Glomerular endothelial cell (primary cell): ENCODE measurements at regions not wholly inside any gene's neighbourhood (a gene's known extent, or its start where the extent isn't known, plus 50 kb on each side); places are given as distances from the start of the nearest gene placed in this dataset.

Experiments used
- DNase-seq: peaks from one replicate; pipeline ENCODE4 v3.0.0-alpha.2; 2011; ENCODE audit warnings: low read depth, low spot score; ENCODE audit errors: extremely low read depth

DNA sequence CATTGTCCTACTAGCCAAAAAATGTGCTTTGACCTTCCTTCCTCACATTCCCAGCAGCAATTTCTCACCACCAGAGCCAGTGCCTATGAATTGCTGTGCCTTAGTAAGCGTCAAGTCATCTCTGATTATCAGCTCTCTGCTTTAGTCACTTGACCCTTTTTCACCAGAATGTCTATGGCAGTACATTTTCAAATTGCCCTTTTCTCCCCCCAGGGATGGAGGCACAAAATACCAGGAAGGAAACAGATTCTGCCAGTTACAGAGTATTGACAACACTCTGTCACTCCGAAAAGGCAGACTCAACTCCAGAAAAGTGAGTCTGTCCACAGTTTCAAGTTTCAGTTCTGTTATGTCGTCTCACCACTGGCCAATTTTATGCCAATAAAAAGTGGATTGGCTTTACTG, 167.4 kb downstream of the TNFSF18 start:
- no peak for DNase-seq

DNA sequence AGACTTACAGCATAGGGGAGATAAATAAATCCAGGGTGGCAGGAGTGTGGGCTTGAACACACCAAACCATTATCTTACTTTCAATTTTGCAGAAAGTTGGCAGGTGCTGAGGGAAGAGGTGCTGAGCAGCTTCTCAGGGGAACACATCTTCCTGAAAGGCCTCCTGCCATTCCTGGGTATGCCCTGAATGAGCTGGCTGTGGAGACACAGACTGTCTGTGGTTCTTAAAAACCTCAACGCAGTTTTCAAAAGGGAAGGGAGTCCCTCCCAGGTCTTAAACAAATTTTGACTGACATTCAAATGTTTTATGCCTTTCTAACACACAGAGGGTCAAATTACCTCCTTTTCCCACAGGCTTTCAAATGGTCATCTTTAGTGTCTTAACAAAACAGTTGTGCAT, 166.9 kb downstream of the TNFSF18 start:
- DNase-seq, result no peak

DNA sequence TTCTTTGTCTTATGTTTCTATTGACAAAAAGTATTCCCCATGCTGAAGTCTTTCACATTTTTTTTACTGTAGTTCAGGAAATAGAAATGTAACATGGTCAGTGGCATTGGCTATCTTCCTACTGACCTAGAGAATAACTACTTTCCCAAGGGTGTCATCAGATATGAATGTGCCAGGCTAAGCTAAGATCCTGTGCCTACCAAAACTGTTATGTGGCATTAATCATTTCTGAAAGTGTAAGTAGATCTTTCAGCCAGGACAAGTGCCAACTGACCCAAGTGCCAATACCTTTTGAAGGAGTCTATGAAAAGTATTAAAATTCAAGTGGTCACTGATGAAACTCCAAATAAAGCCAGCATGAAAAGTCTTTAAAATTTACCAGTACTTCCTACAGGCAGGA, 165.3 kb downstream of the TNFSF18 start:
- no peak for DNase-seq

DNA sequence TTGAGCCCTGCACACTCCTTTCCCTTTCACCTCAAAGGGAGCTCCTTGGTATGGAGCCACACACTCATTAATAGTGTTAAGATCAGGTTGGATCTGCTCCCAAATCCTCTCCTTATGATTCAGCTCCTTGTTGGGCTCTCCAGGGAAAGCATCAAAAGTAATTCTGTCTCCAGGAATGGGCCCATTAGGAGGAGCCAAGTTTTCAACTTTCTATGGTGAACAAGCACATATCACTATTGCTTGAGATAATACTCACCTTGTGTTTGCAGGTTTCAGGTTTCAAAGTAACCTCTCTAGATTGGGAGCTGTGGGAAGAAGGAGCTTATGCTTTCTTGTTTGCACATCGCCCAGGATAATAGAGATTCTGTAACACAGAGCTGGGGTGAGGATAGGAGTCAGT, 164.8 kb downstream of the TNFSF18 start:
- DNase-seq, result no peak

DNA sequence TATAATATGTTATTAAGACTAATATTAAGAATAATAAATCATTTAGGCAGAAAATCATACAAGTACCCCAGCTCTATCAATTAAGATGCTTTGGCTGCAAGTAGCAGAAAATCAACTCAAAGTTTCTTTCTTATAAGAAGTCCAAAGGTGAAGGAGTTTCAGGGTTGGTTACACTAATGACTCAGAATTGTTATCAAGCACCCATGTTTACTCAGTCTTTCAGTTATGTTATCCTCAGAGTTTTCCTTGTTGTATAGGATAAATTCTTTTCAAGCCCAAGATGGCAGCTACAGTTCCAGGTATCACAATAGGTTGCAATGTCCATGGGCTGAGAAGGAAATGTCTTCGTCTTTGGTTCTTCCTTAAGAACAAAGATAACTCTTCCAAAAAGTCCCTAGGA, 163.6 kb downstream of the TNFSF18 start:
- DNase-seq, result no peak

- DNase-seq, result no peak
These were observed 157.4 kb downstream of the TNFSF18 start for GRCh38 chr1:172893146-172893841.

- DNase-seq, result no peak
These were observed 156.2 kb downstream of the TNFSF18 start for GRCh38 chr1:172894349-172895049.

DNA sequence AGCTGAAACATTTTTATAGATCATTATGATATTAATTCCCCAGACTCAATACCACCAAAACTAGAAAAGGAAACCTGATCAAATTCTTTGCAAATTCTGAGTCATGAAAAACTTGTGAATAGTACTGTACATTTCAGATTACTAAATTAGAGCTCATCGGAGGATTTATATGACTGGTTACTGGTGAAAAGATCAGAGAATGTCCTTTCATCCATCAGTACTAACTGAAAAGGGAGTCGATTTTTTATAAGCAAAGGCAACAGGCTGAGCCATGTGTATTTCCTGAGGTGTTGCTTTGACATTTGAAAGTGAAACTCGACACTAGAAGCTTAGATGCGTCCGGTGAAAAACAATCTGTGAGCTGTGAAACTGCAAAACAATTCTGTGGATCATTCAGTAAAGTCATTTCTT, 155.7 kb downstream of the TNFSF18 start:
- DNase-seq, result no peak

- no peak for DNase-seq
These were observed 155.0 kb downstream of the TNFSF18 start for GRCh38 chr1:172895761-172896160.

- DNase-seq, result no peak
These were observed 153.0 kb downstream of the TNFSF18 start for GRCh38 chr1:172897738-172898137.

DNA sequence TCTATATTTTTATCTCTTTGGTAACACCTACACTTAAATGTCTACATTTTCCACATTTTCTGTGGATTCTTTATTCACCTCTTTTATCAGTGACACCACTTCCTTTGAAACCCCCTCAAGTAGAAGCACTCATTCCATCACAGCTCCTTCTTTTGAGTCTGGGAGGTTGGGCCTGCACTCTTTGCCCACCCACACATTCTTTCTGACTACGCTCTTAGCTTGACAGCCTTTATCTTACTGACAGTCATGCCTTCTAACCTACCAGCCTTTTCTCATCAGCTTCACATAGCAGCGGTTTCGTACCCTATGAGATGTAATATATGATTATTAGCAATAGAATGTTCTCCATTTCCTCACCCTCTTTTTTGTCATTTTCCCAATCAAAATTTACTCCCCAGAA, 151.9 kb downstream of the TNFSF18 start:
- DNase-seq, result no peak

- DNase-seq, result no peak
These were observed 150.3 kb downstream of the TNFSF18 start for GRCh38 chr1:172900376-172900997.

DNA sequence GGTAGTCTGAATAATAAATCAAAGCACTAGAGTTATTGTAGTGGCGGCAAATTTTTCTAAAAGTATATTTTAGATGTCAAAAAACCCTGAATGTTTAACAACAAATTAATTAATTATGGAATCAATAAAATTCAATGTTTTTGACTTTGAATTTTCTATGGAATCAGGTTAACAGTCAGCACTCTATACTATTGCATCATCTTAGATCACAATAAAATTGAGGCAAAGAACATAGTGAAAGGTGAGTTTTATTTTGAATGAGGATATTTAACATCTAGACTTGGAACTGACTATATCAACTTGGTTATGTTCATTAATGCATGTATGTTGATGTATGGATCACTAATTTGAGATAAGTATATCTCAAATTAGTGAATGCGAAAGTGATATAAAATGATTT, 148.5 kb downstream of the TNFSF18 start:
- DNase-seq, result no peak

DNA sequence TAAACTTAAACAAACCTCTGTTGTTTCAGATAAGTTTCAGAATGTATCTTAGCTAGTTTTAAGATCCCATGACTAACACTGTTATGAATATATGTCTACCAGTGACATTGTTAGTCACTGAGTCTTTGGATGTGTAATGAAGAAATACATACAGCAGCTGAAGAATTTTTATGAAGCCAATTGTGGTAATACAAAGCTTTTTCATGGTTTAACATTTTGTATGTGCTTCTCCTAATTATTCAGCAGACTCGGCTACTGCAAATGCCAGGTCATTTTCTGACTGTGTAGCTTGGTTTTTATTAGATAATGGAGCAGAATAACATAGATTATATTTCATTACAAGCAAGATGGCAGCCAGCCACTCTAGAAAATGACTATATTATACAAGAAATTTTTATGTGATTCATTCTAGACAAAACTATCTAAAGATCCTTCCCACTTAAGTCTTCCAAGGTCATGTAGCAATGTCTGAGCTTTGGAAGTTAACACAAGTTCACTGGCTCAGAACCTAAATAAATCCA, 147.8 kb downstream of the TNFSF18 start:
- DNase-seq, result no peak

GRCh38 chr1:172903581-172904220, 147.0 kb downstream of the TNFSF18 start:
- DNase-seq, result no peak

- DNase-seq, result no peak
These were observed 145.3 kb downstream of the TNFSF18 start for GRCh38 chr1:172905452-172905851.

DNA sequence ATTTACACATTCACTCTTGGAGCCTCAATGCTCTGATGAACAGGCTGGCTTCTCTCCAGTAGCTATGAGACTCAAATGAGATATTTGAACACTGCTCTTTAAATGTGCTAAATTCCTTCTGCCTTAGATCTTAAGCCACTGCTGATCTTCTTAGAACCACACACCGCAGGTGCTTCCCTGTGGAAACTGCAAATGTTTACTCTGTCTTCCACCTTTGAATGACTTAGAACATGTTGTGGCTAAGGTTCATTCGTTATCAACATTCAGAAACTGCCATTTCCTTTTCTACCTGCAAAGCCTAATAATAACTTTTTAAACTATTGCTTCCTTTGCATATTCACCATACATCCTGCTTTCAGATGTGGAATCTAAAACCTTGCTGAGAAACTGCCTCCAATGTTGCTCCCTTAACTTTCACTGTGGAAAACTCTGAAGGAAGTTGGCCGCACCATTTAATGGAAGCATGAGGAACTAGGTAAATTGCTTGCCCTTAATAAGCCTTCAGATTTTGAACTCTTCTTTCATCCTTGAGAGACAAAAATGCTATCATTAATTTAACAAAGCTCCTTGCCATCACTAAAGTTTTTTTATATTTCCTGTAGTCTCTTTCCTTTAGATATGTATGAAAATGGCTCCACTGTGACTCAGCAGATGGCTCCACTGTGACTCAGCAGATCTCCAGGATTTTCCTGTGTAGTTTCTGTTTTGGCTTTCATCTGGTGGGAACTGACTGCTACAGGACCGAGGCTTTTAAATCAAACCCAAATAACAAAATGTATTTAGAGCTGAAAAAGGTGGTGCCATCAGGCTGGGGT, 143.8 kb downstream of the TNFSF18 start:
- peak; percentile 98 for DNase-seq

- DNase-seq, result no peak
These were observed 142.9 kb downstream of the TNFSF18 start for GRCh38 chr1:172907834-172908326.

GRCh38 chr1:172909606-172910326, 141.0 kb downstream of the TNFSF18 start:
- DNase-seq, result peak; percentile 96
